GM19463 (cell line): ENCODE measurements at regions not wholly inside any gene's neighbourhood (a gene's known extent, or its start where the extent isn't known, plus 50 kb on each side); places are given as distances from the start of the nearest gene placed in this dataset.

ENCODE experiments used
- ATAC-seq: cut with Tn5 transposase; IDR thresholded peaks from one replicate; pipeline ENCODE4 v1.9.1; 2021; ENCODE audit warnings: mild to moderate bottlenecking, moderate library complexity; ENCODE audit not compliant: unreplicated experiment

DNA sequence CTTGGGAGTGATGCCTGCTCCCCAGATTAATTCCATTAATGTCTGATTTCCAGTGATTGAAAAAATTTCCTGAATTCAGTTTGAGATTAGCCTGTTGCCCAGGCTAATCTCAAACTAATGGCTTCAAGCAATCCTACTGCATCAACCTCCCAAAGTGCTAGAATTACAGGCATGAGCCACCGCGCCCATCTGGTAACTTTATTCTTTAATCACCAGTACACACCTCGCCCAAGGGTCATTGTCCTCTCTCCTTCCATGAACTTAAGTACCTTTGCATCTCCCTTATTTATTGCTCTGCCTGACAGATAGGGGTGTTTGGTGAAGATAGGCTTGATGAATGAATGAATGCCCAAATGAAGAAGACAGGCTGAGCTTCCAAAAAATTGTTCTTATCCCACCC, 366.5 kb downstream of the SIPA1L2 start:
- no peak for ATAC-seq

DNA sequence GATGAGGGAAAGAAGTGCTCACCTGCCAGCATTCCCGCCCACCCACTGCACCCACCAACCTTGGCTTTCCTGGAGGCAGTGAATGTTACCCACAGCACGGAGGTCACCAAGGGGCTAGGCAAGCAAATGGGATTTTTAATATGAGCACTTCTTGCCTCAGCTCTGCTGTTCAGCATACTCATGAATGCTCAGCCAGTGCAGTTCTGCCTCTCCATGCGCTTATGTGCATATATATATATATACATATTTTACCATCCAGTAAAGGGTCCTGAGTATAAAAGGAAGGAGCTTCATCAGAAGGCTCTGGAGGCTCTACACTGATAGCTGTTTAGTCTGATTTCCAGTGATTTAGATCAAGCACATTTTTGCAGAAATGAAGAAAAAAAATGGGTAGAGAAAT, 366.9 kb downstream of the SIPA1L2 start:
- no peak for ATAC-seq

DNA sequence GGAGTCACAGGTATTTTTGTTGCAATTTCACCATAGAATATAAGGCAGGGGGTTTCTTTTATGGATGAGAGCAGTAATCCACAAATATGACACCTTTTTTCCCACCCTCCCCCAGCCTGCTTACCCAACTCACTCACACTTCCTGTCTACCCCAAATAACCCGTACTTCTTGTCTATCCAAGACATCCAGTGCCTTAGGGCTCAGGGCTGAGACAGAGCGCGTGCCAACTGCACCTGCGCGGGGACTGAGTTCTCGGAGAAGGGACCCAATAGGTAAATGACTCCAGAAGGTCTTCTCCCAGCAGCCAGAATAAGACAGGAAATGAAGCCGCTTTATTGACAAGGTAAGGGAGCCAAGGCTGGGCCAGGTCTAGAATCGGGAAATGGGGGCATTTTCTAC, 369.1 kb downstream of the SIPA1L2 start:
- ATAC-seq: no peak

DNA sequence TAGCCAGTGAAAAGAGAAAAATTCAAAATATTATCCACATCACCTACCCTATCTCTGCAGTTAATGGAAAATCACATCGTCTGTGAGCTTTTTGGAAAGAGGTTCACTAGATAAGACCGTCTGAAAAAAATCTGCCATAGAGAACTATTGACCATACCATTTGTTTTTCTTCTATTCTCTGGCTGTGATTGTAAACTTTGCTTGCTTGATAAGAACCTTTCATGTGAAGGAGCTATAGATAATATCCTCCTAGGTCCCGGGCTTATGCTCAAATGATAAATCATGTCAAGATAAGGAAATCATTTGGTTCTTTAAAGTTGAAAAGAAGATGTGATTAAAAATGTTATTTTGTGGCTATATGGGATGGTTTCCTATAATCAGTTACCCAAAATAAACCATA, 369.9 kb downstream of the SIPA1L2 start:
- no peak for ATAC-seq

DNA sequence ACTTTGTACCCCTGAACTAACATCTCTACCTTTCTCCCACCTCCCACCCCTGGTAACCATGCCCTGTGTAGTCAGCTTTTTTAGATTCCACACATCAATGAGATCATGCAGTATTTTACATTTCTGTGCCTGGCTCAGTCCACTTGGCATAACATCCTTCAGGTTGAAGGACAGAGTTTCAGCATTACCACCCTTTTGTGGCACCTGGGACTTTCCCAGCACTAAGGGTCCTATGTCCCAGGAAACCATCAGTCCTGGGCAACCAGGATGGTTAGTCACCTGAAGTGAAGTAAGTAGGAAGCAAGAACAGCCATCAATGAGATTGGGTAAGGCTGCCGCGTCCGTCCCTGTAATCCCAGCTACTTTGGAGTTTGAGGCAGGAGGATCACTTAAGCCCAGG, 370.6 kb downstream of the SIPA1L2 start:
- ATAC-seq: no peak

DNA sequence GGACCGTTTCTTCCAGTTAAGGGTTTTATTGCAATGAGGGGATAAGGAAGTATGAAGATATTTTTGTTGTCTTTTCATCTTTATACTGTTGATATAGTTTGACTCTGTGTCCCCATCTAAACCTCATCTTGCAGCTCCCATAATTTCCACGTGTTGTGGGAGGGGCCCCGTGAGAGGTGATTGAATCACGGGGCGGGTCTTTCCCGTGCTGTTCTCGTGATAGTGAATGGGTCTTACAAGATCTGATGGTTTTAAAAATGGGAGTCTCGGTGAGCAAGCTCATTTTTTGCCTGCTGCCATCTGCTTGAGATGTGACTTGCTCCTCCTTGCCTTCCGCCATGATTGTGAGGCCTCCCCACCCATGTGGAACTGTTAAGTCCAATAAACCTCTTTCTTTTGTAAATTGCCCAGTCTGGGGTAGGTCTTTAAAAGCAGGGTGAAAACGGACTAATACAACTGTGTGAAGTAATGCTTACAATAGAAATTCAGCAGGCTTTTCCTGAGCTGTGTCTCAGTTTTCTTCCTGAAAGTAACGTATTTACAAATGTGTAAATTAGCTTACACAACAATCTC, 377.3 kb downstream of the SIPA1L2 start:
- ATAC-seq: no peak

DNA sequence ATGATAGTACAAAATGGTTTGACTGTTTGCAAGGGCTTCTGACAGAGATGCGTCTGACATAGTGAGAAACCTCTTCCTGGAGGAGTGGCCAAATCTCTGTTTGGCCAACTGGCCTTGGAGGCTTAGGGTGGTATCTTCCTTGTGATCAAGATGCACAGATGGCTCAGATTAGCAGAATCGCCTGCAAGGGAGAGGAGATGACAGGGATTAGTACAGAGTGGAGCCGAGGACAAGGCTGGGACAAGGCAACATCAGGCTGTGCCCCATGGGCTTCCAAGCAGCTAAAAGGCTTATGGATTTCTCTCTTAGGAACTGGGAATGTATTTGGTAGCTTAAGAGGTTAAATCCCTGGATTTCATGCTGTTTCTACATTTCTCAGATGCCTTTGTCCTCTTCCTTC, 379.1 kb downstream of the SIPA1L2 start:
- ATAC-seq: no peak

DNA sequence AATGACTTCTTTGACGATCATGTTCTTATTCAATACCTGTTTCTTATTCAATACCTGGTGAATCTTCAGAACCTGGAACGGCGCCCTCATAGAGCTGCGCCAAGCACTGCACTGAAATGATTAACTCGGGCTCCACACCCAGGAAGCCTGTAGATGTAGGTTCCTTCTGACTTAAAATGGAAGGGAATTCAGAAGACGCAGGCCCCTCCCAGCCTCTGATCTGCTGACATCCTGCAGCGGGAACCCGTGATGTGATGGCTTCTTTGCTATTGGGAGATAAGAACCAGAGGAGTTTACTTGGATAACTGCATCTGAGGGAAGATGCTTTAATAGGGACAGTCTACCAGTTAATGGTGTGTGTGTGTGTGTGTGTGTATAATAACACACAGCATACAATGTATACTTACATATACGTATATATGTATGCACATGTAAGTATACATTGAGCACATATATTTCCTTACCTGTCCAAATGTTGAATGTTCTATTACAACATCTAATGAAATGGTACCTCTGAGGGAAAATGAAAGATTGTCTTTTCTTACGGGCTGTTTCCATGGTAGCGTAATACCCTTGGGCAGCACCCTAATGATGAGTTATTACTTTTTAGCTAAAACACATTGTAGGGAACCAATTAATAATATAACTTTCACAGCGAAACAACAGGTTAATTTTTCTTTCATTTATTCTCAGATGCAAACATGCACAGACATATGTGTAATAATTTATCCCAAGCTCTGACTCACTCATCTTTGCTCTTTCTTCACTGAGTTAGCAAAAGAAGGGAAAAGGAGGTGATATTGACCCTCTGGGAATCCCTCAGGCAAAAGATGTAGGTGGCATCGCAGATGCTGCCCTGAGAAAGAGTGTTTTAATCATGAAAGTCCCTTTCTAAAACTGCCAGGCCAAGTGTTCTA, 379.8 kb downstream of the SIPA1L2 start:
- ATAC-seq: no peak

DNA sequence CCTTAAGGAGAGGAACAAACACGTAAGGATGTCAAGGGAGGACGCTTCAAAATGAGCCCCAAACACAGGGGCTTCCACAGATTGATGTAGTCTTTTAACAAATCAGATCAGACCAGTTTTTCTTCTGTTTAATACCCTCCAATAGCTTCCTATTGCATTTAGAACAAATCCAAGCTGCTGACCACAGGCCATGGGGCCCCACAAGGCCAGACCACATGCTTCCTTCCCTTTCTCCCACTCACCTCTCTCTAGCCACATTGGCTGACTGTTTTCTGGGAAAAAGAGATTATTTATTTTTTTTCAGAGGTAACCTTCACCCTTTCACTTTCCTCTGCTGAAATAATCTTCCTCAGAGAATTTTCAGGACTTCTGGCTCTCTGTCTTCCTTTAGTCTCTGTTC, 380.6 kb downstream of the SIPA1L2 start:
- no peak for ATAC-seq

DNA sequence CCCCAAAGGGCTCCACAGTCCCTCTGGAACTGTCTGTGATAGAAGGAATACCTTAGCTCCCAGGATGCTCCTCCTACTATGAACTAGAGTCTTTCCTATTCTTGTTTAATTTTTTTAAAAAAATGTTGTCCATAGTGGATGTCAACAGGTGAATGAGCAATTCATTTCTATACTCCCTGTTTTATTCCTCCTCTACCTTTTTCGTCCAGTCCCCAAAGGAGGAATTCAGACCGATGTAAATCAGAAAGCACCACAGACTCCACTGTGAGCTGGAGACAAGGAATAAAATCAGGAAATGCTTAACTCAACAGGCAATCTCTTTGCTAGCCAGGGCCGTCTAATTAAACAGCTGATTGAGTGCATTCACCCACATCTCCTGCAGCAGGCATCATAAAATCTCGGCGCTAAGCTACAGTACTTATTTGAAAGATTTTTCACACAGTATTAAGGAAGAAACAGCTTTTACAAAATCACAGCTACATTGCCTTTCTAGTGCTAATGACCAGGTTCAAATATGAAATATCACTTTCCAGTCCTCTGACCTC, 381.6 kb downstream of the SIPA1L2 start:
- no peak for ATAC-seq

DNA sequence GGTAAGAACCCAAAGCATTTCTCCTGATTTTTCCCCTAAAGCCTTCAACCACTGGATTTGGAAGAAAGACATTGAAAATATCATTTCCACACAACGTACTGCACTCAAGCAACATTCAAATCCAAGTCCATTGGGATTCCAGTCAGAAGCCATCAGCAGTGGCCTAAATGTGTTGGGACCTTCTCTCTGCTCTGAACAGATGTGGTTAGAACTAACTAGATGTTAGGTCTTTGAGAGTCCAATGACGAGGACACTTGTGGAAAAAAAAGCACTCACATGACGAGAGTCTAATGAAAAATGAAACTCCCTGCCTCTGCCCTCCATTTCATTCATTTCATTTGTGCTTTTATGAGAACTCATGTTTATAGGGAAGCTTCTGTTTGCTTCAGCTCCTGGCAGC, 382.3 kb downstream of the SIPA1L2 start:
- ATAC-seq: no peak

DNA sequence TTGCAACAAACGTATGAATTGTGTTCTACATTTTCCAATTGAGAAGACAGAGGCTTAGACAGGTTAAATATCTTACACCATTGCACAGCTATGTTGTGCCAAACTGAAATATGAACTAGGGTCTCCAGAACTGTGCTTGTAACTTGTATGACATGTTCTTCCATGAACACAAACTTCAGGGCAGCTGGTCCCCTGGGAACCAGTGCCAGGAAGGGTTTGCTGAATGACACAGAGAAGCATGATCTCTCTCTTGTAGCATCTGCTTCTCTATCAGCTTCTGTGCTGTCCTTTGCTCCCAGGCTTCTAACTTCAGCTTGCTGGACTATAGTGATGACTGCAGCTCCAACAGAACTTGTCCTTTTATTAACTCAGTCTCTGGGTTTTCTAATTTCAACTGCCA, 385.5 kb downstream of the SIPA1L2 start:
- ATAC-seq: no peak

DNA sequence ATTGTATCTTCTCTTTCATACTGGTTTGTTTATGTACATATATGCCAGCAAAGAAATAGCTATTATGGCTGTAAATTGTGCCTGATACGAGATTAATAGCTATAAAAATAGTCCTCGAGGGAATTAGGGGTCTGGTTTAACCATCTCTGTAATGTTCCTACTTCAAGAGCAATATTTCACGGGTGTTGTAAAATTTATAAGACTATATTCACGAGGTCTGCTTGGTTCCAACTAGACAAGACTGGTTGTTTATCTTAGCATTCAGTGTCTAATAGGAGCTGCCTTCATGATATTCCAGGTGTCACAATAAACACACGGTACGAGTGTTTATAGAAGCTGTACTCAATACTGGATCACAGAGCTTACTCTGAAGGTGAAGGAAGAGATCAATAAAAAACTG, 389.9 kb downstream of the SIPA1L2 start:
- ATAC-seq: no peak

DNA sequence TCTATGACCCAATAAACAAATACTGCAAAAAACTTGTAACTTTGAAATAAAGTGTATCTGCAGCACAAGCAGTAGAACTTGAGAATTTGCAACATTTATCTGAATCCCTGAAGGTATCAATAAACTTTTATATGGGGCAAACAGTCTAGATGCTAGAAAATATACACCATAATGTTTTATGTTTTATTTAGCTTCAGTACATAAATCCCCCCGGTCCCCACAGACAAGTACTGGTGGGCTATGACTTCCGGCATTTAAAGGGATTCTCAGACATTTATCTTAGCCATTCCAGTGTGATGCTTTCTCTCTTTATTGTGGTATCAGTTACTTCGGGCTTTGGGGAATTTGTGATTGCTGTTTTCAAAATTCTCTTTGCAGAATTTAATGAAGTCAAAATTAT, 390.4 kb downstream of the SIPA1L2 start:
- no peak for ATAC-seq

DNA sequence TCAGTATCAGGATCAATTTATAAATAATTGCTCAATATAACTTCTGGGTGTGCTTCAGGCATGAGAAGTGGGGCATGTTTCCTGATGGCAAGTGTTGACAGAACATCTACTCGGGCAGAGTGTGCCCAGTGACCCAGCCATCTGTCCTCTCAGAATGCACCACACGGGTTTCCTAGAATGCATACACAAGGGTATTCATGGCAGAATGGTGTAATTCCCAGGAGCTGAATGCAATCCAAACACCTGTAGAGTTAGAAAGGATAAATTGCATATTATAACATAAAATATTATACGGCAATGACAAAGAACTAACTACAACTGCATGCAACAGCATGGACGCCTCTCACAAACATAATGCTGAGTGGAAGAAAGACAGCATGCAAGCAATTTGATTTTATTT, 391.9 kb downstream of the SIPA1L2 start:
- ATAC-seq: no peak

DNA sequence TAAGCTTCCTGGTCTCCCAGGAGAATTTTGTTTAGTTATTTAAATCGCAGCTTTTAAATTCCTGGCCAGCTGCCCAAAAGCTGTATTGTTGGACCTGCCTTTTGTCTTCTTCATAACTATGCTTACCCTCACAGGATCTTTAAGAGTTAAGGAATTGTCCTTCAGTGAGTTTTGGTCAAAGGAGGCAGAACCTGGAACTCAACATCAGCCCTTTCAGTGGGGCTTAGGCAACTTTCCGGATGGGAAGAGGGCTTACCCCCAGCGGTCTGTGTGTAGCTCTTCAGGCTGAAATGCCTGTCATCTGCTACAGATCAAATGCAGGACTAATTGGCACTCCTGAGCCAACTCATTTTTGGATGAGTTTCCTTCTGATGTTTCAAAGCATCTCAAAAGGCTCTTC, 402.6 kb downstream of the SIPA1L2 start:
- no peak for ATAC-seq

DNA sequence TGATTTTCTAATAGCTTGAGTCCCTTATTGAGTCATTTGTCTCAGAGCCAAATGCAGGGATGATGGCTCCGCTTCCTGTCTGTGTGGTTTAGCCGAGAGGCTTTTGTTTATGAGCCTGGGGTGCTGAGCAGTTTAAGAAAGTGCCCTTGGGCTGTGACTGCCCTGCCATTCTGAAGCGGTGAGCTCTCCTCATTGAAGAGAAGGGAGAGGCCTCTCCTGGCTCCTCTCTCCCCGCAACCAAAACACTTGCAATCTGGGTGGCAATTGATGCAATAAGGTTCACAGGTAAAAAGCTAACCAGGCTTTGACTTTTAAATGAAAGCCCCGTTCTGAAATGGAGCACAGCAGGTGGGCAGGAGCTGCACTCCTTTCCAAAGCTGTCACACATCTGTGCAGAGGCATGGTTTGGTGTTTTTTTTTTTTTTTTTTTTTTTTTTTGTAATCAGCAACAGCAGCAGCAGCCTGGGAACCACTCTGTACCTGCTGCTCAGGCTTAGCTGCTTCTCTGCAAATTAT, 403.7 kb downstream of the SIPA1L2 start:
- no peak for ATAC-seq

DNA sequence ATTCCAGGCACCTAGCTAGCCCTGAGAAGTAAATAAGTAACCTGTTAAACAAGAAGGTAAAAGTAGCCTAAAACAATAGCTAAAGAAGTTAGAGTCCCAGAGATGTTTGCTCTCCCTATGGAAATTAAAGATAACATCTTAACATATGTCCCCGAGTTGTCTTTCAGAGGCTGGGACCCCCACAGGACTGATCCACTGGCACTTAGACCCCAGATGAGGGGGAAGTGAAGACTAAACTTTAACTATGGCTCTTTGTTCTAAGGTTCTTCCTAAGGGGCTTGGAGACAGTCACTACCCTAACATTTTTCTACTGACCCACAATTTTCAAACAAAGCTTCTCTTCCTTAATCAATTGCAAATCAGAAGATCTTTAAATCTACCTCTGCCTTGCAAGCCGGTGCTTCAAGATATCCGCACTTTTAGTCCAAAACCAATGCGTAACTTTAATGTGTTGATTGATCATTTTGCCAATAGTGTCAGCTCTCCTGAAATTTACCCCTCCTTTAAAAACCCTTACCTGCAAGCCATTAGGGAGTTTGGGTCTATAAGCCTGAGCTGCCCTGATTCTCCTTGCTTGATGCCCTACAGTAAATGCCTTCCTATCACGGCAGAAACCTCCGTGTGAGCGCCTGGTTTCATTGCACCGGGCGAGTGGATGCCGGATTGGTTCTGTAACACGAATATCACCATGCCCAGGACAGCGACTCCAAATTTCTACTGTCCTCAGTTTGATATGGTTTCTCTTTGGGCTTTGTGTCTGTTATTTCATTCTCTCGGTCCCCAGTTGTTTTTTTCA, 404.4 kb downstream of the SIPA1L2 start:
- no peak for ATAC-seq

DNA sequence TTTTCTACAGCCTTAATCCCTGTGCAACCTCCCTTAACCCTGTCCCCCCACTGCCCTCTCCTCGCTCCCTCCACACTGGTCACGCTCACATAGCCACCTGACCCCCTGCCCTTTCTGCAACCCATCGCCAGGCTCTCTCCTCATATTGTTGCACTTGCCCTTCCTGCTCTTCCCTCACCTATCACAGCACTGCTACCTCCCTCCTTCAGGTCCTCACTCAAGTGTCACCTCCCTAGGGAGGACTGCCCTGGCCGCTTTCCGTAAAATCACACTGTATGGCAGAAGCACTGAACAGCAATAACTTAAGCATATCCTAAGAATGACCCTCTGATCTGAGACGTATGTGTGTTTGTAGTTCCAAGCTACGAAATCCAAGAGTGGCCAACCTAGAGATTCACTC, 406.0 kb downstream of the SIPA1L2 start:
- ATAC-seq: no peak

DNA sequence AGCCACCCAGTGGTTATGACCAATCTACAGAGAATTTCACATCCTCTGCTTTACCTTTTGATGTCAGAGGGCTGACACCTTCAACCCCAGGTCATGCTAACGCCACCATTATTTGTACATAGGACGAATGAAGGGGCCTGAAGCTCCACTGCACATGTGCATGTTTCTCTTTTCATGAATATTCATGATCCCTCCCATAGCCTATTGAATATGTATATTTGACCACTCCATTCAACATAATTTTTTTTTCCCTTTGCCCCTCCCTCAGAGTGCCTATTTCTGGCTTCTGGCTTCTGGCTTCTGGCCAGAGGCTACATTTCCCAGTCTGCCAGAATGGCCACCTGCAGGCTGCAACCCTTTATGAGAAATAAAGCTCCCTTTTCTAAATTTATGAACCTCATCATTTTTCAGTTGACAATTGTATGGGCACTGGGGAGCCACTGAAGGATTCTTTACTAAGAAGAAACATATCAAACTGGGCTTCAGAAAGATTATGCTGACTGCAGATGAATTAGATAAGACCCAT, 406.7 kb downstream of the SIPA1L2 start:
- no peak for ATAC-seq

DNA sequence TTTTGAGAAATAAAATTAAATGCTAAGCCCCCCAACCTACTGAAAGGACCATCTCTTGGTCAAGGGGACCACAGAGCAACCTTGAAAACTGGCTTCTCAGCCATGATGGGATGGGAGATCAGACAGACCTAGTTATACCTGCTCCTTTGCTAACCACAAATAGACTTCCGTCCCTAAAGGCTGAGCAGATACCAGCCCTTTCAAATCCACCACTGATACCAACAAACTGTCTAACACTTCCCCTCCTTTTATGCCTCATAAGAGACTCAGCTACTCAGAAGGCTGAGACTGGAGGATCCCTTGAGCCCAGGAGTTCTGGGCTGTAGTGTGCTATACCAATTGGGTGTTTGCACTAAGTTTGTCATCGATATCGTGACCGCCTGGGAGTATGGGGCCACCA, 407.3 kb downstream of the SIPA1L2 start:
- ATAC-seq: no peak
